Nephron (organoid): ENCODE measurements at regions not wholly inside any gene's neighbourhood (a gene's known extent, or its start where the extent isn't known, plus 50 kb on each side); places are given as distances from the start of the nearest gene placed in this dataset.

Source experiments
- H3K27ac Mint-ChIP-seq, 3 experiments: 2 replicates each; pipeline ENCODE4 v1.8.0; 2020; ENCODE audit warnings: mixed read lengths in 3 of 3, mild to moderate bottlenecking in 2 of 3, moderate library complexity in 1 of 3
- H3K27me3 Mint-ChIP-seq: 2 replicates; pipeline ENCODE4 v1.8.0; 2021; ENCODE audit warnings: low read depth, mild to moderate bottlenecking, moderate library complexity, mixed read lengths
- H3K36me3 Mint-ChIP-seq: 2 replicates; pipeline ENCODE4 v1.8.0; 2020; ENCODE audit warnings: low read depth, mixed read lengths
- H3K4me1 Mint-ChIP-seq: 2 replicates; pipeline ENCODE4 v1.8.0; 2020; ENCODE audit warnings: mixed read lengths
- H3K4me3 Mint-ChIP-seq, 3 experiments: 2 replicates each; pipeline ENCODE4 v1.8.0; 2020; ENCODE audit warnings: mild to moderate bottlenecking in 3 of 3, mixed read lengths in 3 of 3, moderate library complexity in 2 of 3
- H3K9me3 Mint-ChIP-seq: 2 replicates; pipeline ENCODE4 v1.8.0; 2020; ENCODE audit warnings: mixed read lengths
- TF ChIP-seq, protein P1 (sequence below), 3 experiments: fragments of 200-600 bp; sonication (generic); IDR thresholded peaks; one replicate each; pipeline ENCODE4 v1.5.0; 2021; ENCODE audit warnings: antibody characterized with exemption in 3 of 3; ENCODE audit not compliant: unreplicated experiment in 3 of 3

DNA sequence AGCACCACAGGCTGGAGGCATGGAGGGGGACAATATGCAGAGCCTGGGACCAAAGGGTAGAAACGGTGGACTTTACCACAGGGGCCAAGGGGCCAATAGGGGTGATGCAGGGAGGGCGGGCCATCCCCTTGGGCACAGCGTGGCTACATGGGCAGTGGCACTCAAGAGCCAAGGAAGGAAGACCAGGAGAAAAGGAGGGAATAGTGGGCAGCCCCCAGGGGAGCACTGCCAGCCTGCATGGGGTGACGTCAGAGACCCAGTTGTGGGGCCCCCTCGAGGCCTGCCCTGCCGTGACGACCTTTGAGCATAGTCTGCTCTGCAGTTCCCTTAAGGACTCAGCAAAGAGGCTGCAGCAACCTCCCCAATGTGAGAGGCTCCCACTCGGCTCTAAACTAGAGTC is 95.5 kb upstream of the TMPRSS2 start:
- TF ChIP-seq, protein P1, sequence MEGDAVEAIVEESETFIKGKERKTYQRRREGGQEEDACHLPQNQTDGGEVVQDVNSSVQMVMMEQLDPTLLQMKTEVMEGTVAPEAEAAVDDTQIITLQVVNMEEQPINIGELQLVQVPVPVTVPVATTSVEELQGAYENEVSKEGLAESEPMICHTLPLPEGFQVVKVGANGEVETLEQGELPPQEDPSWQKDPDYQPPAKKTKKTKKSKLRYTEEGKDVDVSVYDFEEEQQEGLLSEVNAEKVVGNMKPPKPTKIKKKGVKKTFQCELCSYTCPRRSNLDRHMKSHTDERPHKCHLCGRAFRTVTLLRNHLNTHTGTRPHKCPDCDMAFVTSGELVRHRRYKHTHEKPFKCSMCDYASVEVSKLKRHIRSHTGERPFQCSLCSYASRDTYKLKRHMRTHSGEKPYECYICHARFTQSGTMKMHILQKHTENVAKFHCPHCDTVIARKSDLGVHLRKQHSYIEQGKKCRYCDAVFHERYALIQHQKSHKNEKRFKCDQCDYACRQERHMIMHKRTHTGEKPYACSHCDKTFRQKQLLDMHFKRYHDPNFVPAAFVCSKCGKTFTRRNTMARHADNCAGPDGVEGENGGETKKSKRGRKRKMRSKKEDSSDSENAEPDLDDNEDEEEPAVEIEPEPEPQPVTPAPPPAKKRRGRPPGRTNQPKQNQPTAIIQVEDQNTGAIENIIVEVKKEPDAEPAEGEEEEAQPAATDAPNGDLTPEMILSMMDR (IDR thresholded peaks at IDR 0.05; ENCODE audit: unreplicated experiment in 3 of 3), result no peak
- Mint-ChIP-seq H3K9me3 (no peaks in the 10 kb centered on the region), H3K27ac (no peak overlapping the region), H3K27me3 (peaks cover 21% of the 10 kb centered on the region), H3K36me3 (no peaks in the 10 kb centered on the region), H3K4me3 (no peak overlapping the region), H3K4me1 (peaks cover 17% of the 10 kb centered on the region)

- no peaks in the 10 kb centered on the region for H3K36me3 Mint-ChIP-seq
- TF ChIP-seq, protein P1 (IDR thresholded peaks at IDR 0.05; ENCODE audit: unreplicated experiment in 3 of 3), result no peak
Observed at GRCh38 chr21:41602531-41602930, 94.6 kb upstream of the TMPRSS2 start.

DNA sequence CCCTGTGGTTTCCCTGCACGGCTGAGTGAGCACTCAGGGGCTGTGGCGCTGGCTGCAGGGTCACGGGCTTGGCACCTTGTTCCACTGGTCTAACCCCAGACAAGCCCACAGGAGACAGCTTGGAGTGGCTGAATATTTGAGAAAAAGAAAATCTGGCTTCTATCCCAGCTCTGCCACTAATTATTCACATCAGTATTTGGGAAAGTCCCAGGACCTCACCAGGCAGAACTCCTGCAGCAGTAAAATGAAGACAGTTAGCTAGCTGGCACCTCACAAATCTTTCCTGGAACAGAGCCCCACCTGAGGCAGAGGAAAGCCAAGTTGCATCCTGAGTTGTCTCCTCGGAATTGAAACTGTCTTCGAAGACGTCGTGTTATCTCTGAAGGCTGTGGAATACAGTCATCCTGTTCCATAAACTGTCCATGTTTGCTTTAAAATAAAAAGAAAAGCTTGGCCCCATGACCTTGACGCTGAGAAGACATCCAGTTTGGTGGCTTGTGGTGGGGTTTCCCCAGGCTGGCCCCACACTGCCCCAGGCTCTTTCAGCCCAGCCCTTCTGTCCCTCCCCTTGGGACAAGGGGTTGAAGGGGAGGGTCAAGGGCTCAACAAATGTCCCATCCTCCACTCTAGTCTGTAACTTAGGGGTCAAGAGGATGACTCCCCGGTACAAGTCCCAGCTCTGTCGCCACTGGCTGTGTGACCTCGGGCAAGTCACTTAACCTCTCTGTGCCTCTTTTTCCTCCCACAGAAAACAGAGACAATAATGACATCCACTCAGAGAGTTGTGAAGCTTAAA is 93.8 kb upstream of the TMPRSS2 start:
- Mint-ChIP-seq H3K9me3 (no peaks in the 10 kb centered on the region), H3K27ac (peak overlapping the region; percentile 6 to 55 (median 30)), H3K27me3 (peaks cover 16% of the 10 kb centered on the region), H3K4me1 (peaks cover 17% of the 10 kb centered on the region), H3K36me3 (no peaks in the 10 kb centered on the region), H3K4me3 (no peak overlapping the region)
- TF ChIP-seq, protein P1 (IDR thresholded peaks at IDR 0.05; ENCODE audit: unreplicated experiment in 3 of 3), result no peak

More at GRCh38 chr21:41602531-41602930, 94.6 kb upstream of the TMPRSS2 start:
- H3K9me3 Mint-ChIP-seq, result no peaks in the 10 kb centered on the region
- no peak overlapping the region for H3K4me3 Mint-ChIP-seq
- H3K27ac Mint-ChIP-seq, result peak overlapping the region in 1 of 3 experiments; percentile 6
- H3K4me1 Mint-ChIP-seq, result peaks cover 17% of the 10 kb centered on the region
- peaks cover 16% of the 10 kb centered on the region for H3K27me3 Mint-ChIP-seq

GRCh38 chr21:41600961-41601572 is 93.1 kb upstream of the TMPRSS2 start:
- TF ChIP-seq, protein P1 (IDR thresholded peaks at IDR 0.05; ENCODE audit: unreplicated experiment in 3 of 3), result no peak
- Mint-ChIP-seq H3K27me3 (peaks cover 13% of the 10 kb centered on the region), H3K36me3 (no peaks in the 10 kb centered on the region), H3K27ac (peak overlapping the region in 2 of 3 experiments; percentile 6 to 55), H3K9me3 (no peaks in the 10 kb centered on the region), H3K4me1 (peaks cover 17% of the 10 kb centered on the region), H3K4me3 (no peak overlapping the region)

GRCh38 chr21:41600556-41600955 is 92.6 kb upstream of the TMPRSS2 start:
- H3K27me3 Mint-ChIP-seq, result peaks cover 11% of the 10 kb centered on the region
- H3K9me3 Mint-ChIP-seq, result no peaks in the 10 kb centered on the region
- TF ChIP-seq, protein P1 (IDR thresholded peaks at IDR 0.05; ENCODE audit: unreplicated experiment in 3 of 3), result no peak
- peaks cover 17% of the 10 kb centered on the region for H3K4me1 Mint-ChIP-seq
- H3K27ac Mint-ChIP-seq, result no peak overlapping the region
- H3K36me3 Mint-ChIP-seq, result no peaks in the 10 kb centered on the region
- H3K4me3 Mint-ChIP-seq, result no peak overlapping the region
